ENCODE measurements at regions not wholly inside any gene's neighbourhood (a gene's known extent, or its start where the extent isn't known, plus 50 kb on each side); places are given as distances from the start of the nearest gene placed in this dataset.
"Not testable (repeated sequence)": the region's sequence is repeated elsewhere in the genome, so short reads cannot be mapped to it uniquely, and the experiment has no call there.

DNA sequence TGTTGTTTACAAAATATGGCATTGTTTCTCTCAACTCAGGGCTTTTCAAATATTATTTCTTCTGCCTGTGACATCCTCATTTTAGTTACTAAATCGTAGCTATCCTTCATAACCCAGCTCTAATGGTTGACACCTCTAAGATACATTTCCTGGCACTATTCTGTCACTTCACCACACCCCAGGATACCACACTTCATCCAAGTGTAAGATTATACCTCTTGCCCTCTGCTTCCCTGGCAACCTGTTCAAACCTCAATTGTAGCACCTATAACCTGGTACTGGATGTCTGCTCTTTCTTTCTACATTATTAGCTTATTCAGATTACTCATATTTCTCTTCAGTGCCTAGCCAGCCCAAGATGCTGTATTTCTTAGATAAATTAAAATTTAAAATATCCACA is 175.7 kb upstream of the SPIN4 start:
- 71 to 92% methylated on average over 1 of the region's 1 CpG for WGBS, 2 donors
- no peaks in the 10 kb centered on the region for H3K36me3 ChIP-seq (ENCODE audit: control insufficient read depth in 2 of 2, insufficient read depth in 2 of 2, low read length in 1 of 2)
- no peaks in the 10 kb centered on the region for H3K4me1 ChIP-seq (ENCODE audit: control insufficient read depth in 2 of 2, insufficient read depth in 2 of 2, low read length in 1 of 2)
- H3K9me3 ChIP-seq (ENCODE audit: control insufficient read depth in 2 of 2, insufficient read depth in 1 of 2, low read depth in 1 of 2, low read length in 1 of 2), result no peaks in the 10 kb centered on the region
- no peak overlapping the region for H3K27ac ChIP-seq (ENCODE audit: low read depth in 2 of 2, low read length in 1 of 2)
- H3K4me3 ChIP-seq (ENCODE audit: low read depth in 1 of 2, low read length in 2 of 2), result no peak overlapping the region
- H3K27me3 ChIP-seq (ENCODE audit: control insufficient read depth in 1 of 2, insufficient read depth in 2 of 2, low read length in 2 of 2), result no peaks in the 10 kb centered on the region

GRCh38 chrX:63525491-63525890 is 174.4 kb upstream of the SPIN4 start:
- Histone ChIP-seq H3K27ac (ENCODE audit: low read depth in 2 of 2, low read length in 1 of 2) (no peak overlapping the region), H3K9me3 (ENCODE audit: control insufficient read depth in 2 of 2, insufficient read depth in 1 of 2, low read depth in 1 of 2, low read length in 1 of 2) (no peaks in the 10 kb centered on the region), H3K36me3 (ENCODE audit: control insufficient read depth in 2 of 2, insufficient read depth in 2 of 2, low read length in 1 of 2) (no peaks in the 10 kb centered on the region), H3K27me3 (ENCODE audit: control insufficient read depth in 1 of 2, insufficient read depth in 2 of 2, low read length in 2 of 2) (no peaks in the 10 kb centered on the region), H3K4me1 (ENCODE audit: control insufficient read depth in 2 of 2, insufficient read depth in 2 of 2, low read length in 1 of 2) (no peaks in the 10 kb centered on the region), H3K4me3 (ENCODE audit: low read depth in 1 of 2, low read length in 2 of 2) (no peak overlapping the region)
- 62 to 80% methylated on average over 3 of the region's 3 CpGs for WGBS, 2 donors

- WGBS, 2 donors, result 78 to 87% methylated on average over 11 of the region's 11 CpGs
- not testable (repeated sequence) for H3K9me3 ChIP-seq (ENCODE audit: control insufficient read depth in 2 of 2, insufficient read depth in 1 of 2, low read depth in 1 of 2, low read length in 1 of 2); H3K27ac ChIP-seq (ENCODE audit: low read depth in 2 of 2, low read length in 1 of 2); H3K36me3 ChIP-seq (ENCODE audit: control insufficient read depth in 2 of 2, insufficient read depth in 2 of 2, low read length in 1 of 2); H3K4me3 ChIP-seq (ENCODE audit: low read depth in 1 of 2, low read length in 2 of 2); H3K27me3 ChIP-seq (ENCODE audit: control insufficient read depth in 1 of 2, insufficient read depth in 2 of 2, low read length in 2 of 2); H3K4me1 ChIP-seq (ENCODE audit: control insufficient read depth in 2 of 2, insufficient read depth in 2 of 2, low read length in 1 of 2)
These were observed 168.2 kb upstream of the SPIN4 start for GRCh38 chrX:63519368-63519767.

DNA sequence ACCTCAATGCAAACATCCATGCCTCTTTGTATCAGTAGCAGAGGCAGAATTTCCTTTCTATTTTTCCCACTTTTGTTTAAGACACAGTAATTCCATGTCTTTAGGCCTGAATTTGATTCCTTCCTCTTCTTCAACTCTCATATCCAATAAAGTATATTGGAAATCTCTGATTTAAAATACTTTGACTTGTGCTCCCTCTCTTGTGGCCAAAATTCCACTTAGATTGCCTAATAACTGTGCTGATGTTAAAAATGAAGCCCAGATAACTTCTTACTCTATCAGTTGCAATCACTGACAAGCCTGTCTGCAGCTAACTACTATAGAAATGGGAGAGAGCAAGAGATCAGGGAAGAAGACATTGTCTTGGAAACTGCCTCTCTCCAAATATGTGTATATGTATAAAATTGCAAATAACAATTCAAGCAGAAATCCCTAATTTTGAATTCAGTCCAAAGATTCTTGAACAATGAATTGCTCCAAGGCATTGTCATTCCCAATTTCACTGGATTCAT is 163.5 kb upstream of the SPIN4 start:
- Histone ChIP-seq H3K36me3 (ENCODE audit: control insufficient read depth in 2 of 2, insufficient read depth in 2 of 2, low read length in 1 of 2) (no peaks in the 10 kb centered on the region), H3K9me3 (ENCODE audit: control insufficient read depth in 2 of 2, insufficient read depth in 1 of 2, low read depth in 1 of 2, low read length in 1 of 2) (no peaks in the 10 kb centered on the region), H3K27me3 (ENCODE audit: control insufficient read depth in 1 of 2, insufficient read depth in 2 of 2, low read length in 2 of 2) (no peaks in the 10 kb centered on the region), H3K4me1 (ENCODE audit: control insufficient read depth in 2 of 2, insufficient read depth in 2 of 2, low read length in 1 of 2) (no peaks in the 10 kb centered on the region), H3K27ac (ENCODE audit: low read depth in 2 of 2, low read length in 1 of 2) (no peak overlapping the region), H3K4me3 (ENCODE audit: low read depth in 1 of 2, low read length in 2 of 2) (no peak overlapping the region)

- no peaks in the 10 kb centered on the region for H3K4me1 ChIP-seq (ENCODE audit: control insufficient read depth in 2 of 2, insufficient read depth in 2 of 2, low read length in 1 of 2)
- 41 to 50% methylated on average over 5 of the region's 5 CpGs for WGBS, 2 donors
- H3K27ac ChIP-seq (ENCODE audit: low read depth in 2 of 2, low read length in 1 of 2), result no peak overlapping the region
- no peaks in the 10 kb centered on the region for H3K27me3 ChIP-seq (ENCODE audit: control insufficient read depth in 1 of 2, insufficient read depth in 2 of 2, low read length in 2 of 2)
- no peaks in the 10 kb centered on the region for H3K9me3 ChIP-seq (ENCODE audit: control insufficient read depth in 2 of 2, insufficient read depth in 1 of 2, low read depth in 1 of 2, low read length in 1 of 2)
- no peaks in the 10 kb centered on the region for H3K36me3 ChIP-seq (ENCODE audit: control insufficient read depth in 2 of 2, insufficient read depth in 2 of 2, low read length in 1 of 2)
- H3K4me3 ChIP-seq (ENCODE audit: low read depth in 1 of 2, low read length in 2 of 2), result no peak overlapping the region
These were observed 162.9 kb upstream of the SPIN4 start for GRCh38 chrX:63513825-63514568.

DNA sequence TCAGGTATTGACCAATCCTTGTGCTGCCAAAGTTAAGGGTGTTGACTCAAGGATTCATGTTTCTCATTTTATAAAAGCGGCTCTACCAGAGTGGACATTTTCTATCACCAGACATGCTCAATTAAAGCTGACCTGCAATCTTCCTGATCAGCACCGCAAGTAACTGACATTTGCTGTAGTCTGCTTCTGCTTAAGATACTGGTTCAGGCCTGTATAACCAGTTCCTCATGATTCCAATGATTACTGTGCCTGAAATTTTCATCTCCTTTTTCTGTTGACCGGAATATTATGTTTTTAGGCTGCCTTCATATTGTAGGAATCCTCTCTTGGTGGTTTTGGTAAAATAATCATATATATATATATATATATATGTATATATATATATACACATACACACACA is 160.2 kb upstream of the SPIN4 start:
- H3K4me3 ChIP-seq (ENCODE audit: low read depth in 1 of 2, low read length in 2 of 2), result no peak overlapping the region
- 77 to 78% methylated on average over 3 of the region's 3 CpGs for WGBS, 2 donors
- H3K27ac ChIP-seq (ENCODE audit: low read depth in 2 of 2, low read length in 1 of 2), result no peak overlapping the region

DNA sequence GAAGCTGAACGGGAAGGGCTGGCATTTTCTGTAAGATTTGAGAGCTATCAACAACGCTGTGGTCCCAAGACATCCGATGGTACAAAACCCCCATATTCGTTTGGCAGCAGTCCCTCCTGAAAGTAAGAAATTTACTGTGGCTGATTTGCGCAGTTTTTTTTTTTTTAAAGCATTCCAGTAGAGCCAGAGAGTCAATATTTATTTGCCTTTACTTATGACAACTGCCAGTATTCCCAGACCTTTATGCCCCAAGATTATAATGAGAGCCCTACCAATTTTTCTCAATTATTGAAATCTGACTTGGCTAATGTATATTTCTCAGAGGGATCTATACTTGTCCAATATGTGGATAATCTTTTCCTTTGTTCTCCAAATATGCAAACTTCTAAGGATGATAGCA is 157.5 kb upstream of the SPIN4 start:
- no peaks in the 10 kb centered on the region for H3K27me3 ChIP-seq (ENCODE audit: control insufficient read depth in 1 of 2, insufficient read depth in 2 of 2, low read length in 2 of 2)
- H3K27ac ChIP-seq (ENCODE audit: low read depth in 2 of 2, low read length in 1 of 2), result no peak overlapping the region
- H3K9me3 ChIP-seq (ENCODE audit: control insufficient read depth in 2 of 2, insufficient read depth in 1 of 2, low read depth in 1 of 2, low read length in 1 of 2), result no peaks in the 10 kb centered on the region
- no peak overlapping the region for H3K4me3 ChIP-seq (ENCODE audit: low read depth in 1 of 2, low read length in 2 of 2)
- no peaks in the 10 kb centered on the region for H3K4me1 ChIP-seq (ENCODE audit: control insufficient read depth in 2 of 2, insufficient read depth in 2 of 2, low read length in 1 of 2)
- WGBS, 2 donors, result 72 to 98% methylated on average over 5 of the region's 5 CpGs
- no peaks in the 10 kb centered on the region for H3K36me3 ChIP-seq (ENCODE audit: control insufficient read depth in 2 of 2, insufficient read depth in 2 of 2, low read length in 1 of 2)

More for the DNA sequence above, 160.2 kb upstream of the SPIN4 start:
- Histone ChIP-seq H3K9me3 (ENCODE audit: control insufficient read depth in 2 of 2, insufficient read depth in 1 of 2, low read depth in 1 of 2, low read length in 1 of 2) (no peaks in the 10 kb centered on the region), H3K4me1 (ENCODE audit: control insufficient read depth in 2 of 2, insufficient read depth in 2 of 2, low read length in 1 of 2) (no peaks in the 10 kb centered on the region), H3K36me3 (ENCODE audit: control insufficient read depth in 2 of 2, insufficient read depth in 2 of 2, low read length in 1 of 2) (no peaks in the 10 kb centered on the region), H3K27me3 (ENCODE audit: control insufficient read depth in 1 of 2, insufficient read depth in 2 of 2, low read length in 2 of 2) (no peaks in the 10 kb centered on the region)

DNA sequence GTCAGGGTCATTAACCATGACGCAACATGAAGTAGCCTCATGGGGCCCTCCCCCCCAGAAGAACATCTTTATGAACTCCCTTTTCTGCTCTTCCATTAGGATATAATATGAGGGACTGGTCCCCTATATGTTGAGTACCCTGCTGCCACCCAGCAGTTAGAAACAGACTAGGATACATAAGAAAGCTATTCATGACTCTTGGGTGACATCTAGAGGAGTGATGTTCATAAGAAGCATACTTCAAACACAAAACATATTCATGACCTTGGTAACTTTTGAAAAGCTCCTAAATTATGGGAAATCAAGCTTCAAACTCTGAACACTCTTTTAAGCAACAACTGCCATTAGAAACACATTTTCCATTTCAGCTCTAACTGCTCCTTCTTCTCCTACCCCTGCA is 155.2 kb upstream of the SPIN4 start:
- Histone ChIP-seq H3K9me3 (ENCODE audit: control insufficient read depth in 2 of 2, insufficient read depth in 1 of 2, low read depth in 1 of 2, low read length in 1 of 2) (no peaks in the 10 kb centered on the region), H3K27me3 (ENCODE audit: control insufficient read depth in 1 of 2, insufficient read depth in 2 of 2, low read length in 2 of 2) (no peaks in the 10 kb centered on the region), H3K4me3 (ENCODE audit: low read depth in 1 of 2, low read length in 2 of 2) (no peak overlapping the region), H3K4me1 (ENCODE audit: control insufficient read depth in 2 of 2, insufficient read depth in 2 of 2, low read length in 1 of 2) (no peaks in the 10 kb centered on the region), H3K27ac (ENCODE audit: low read depth in 2 of 2, low read length in 1 of 2) (no peak overlapping the region), H3K36me3 (ENCODE audit: control insufficient read depth in 2 of 2, insufficient read depth in 2 of 2, low read length in 1 of 2) (no peaks in the 10 kb centered on the region)
- 79 to 91% methylated on average over 1 of the region's 1 CpG for WGBS, 2 donors

DNA sequence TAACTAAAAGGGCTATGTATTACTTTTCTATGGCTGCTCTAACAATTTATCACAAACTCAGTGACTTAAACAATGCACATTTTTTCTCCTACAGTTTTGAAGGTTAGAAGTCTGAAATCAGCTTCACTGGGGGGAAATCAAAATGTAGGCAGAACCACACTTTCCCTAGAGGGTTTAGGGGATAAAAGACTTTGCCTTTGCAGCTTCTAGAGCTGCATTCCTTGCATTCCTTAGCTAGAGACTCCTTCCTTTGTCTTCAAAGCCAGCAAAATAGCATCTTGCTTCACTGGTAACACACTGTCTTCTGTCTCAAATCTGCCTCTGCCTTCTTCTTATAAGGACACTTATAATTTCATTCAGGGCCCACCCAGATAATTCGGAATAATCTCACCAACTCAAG is 152.4 kb upstream of the SPIN4 start:
- Histone ChIP-seq H3K27ac (ENCODE audit: low read depth in 2 of 2, low read length in 1 of 2) (no peak overlapping the region), H3K4me1 (ENCODE audit: control insufficient read depth in 2 of 2, insufficient read depth in 2 of 2, low read length in 1 of 2) (no peaks in the 10 kb centered on the region), H3K27me3 (ENCODE audit: control insufficient read depth in 1 of 2, insufficient read depth in 2 of 2, low read length in 2 of 2) (no peaks in the 10 kb centered on the region), H3K36me3 (ENCODE audit: control insufficient read depth in 2 of 2, insufficient read depth in 2 of 2, low read length in 1 of 2) (no peaks in the 10 kb centered on the region), H3K4me3 (ENCODE audit: low read depth in 1 of 2, low read length in 2 of 2) (no peak overlapping the region), H3K9me3 (ENCODE audit: control insufficient read depth in 2 of 2, insufficient read depth in 1 of 2, low read depth in 1 of 2, low read length in 1 of 2) (no peaks in the 10 kb centered on the region)
- WGBS, 2 donors, result 19 to 38% methylated on average over 1 of the region's 1 CpG
